ENCODE measurements at regions not wholly inside any gene's neighbourhood (a gene's known extent, or its start where the extent isn't known, plus 50 kb on each side); places are given as distances from the start of the nearest gene placed in this dataset.
"Not testable (repeated sequence)": the region's sequence is repeated elsewhere in the genome, so short reads cannot be mapped to it uniquely, and the experiment has no call there.

- Mint-ChIP-seq H3K36me3 (ENCODE audit: low read depth) (no peaks in the 10 kb centered on the region), H3K27me3 (peaks cover 5% of the 10 kb centered on the region), H3K27ac (no peak overlapping the region), H3K4me3 (no peak overlapping the region), H3K4me1 (ENCODE audit: low read depth) (no peaks in the 10 kb centered on the region), H3K9me3 (no peaks in the 10 kb centered on the region)
- no peak for TF ChIP-seq CTCF (IDR thresholded peaks at IDR 0.05)
- Histone ChIP-seq H3K27ac (ENCODE audit: low read depth in 1 of 2, low read length in 2 of 2) (no peak overlapping the region), H3K27me3 (ENCODE audit: control insufficient read depth in 1 of 2, insufficient read depth in 2 of 2, low read length in 2 of 2) (peaks cover 0 to under 1% of the 10 kb centered on the region in 2 experiments), H3K4me3 (ENCODE audit: low read length) (no peak overlapping the region), H3K4me1 (ENCODE audit: insufficient read depth, low read length) (no peaks in the 10 kb centered on the region), H3K9me3 (ENCODE audit: control insufficient read depth in 1 of 2, insufficient read depth in 1 of 2, low read length in 2 of 2) (no peaks in the 10 kb centered on the region), H3K36me3 (ENCODE audit: insufficient read depth, low read length) (no peaks in the 10 kb centered on the region)
- no peak for ATAC-seq (ENCODE audit: poor library complexity)
- intact Hi-C loops (cut with DNase I, micrococcal nuclease), result no loop called here
- CTCF ChIA-PET, result no interaction called here
- DNase-seq, result no peak
- POLR2A ChIA-PET, result no interaction called here
Measured at GRCh38 chr3:87949879-87950208, 109.0 kb downstream of the CGGBP1 start.

- intact Hi-C loops (cut with DNase I, micrococcal nuclease), result no loop called here
- Mint-ChIP-seq H3K27ac (no peak overlapping the region), H3K27me3 (peaks cover 5% of the 10 kb centered on the region), H3K36me3 (ENCODE audit: low read depth) (no peaks in the 10 kb centered on the region), H3K4me3 (no peak overlapping the region), H3K4me1 (ENCODE audit: low read depth) (no peaks in the 10 kb centered on the region), H3K9me3 (no peaks in the 10 kb centered on the region)
- no peak overlapping the region for H3K4me3 ChIP-seq (ENCODE audit: low read length)
- TF ChIP-seq CTCF (IDR thresholded peaks at IDR 0.05), result no peak
- POLR2A ChIA-PET, result no interaction called here
- CTCF ChIA-PET, result no interaction called here
- no peak for DNase-seq
- H3K4me1 ChIP-seq (ENCODE audit: insufficient read depth, low read length), result no peaks in the 10 kb centered on the region
- no peak for ATAC-seq (ENCODE audit: poor library complexity)
- peaks cover 0 to 2% of the 10 kb centered on the region in 2 experiments for H3K27me3 ChIP-seq (ENCODE audit: control insufficient read depth in 1 of 2, insufficient read depth in 2 of 2, low read length in 2 of 2)
- H3K36me3 ChIP-seq (ENCODE audit: insufficient read depth, low read length), result no peaks in the 10 kb centered on the region
- H3K27ac ChIP-seq (ENCODE audit: low read depth in 1 of 2, low read length in 2 of 2), result no peak overlapping the region
- H3K9me3 ChIP-seq (ENCODE audit: control insufficient read depth in 1 of 2, insufficient read depth in 1 of 2, low read length in 2 of 2), result no peaks in the 10 kb centered on the region
Measured at GRCh38 chr3:87949189-87949878, 109.5 kb downstream of the CGGBP1 start.

- H3K36me3 ChIP-seq (ENCODE audit: insufficient read depth, low read length); H3K9me3 ChIP-seq (ENCODE audit: control insufficient read depth in 1 of 2, insufficient read depth in 1 of 2, low read length in 2 of 2); H3K27ac Mint-ChIP-seq; intact Hi-C loops (cut with DNase I, micrococcal nuclease); H3K27me3 ChIP-seq (ENCODE audit: control insufficient read depth in 1 of 2, insufficient read depth in 2 of 2, low read length in 2 of 2); H3K27me3 Mint-ChIP-seq; CTCF ChIA-PET; ATAC-seq (ENCODE audit: poor library complexity); H3K4me3 ChIP-seq (ENCODE audit: low read length); H3K27ac ChIP-seq (ENCODE audit: low read depth in 1 of 2, low read length in 2 of 2); POLR2A ChIA-PET; H3K4me1 ChIP-seq (ENCODE audit: insufficient read depth, low read length); H3K4me1 Mint-ChIP-seq (ENCODE audit: low read depth); H3K36me3 Mint-ChIP-seq (ENCODE audit: low read depth); DNase-seq; H3K9me3 Mint-ChIP-seq; H3K4me3 Mint-ChIP-seq: not testable (repeated sequence)
Measured at GRCh38 chr3:87946007-87946406, 112.8 kb downstream of the CGGBP1 start.

- ATAC-seq (ENCODE audit: poor library complexity), result not testable (repeated sequence)
Measured at GRCh38 chr3:87942256-87942655, 116.5 kb downstream of the CGGBP1 start.

More at GRCh38 chr3:87942256-87942655, 116.5 kb downstream of the CGGBP1 start:
- H3K4me1 Mint-ChIP-seq (ENCODE audit: low read depth); H3K4me1 ChIP-seq (ENCODE audit: insufficient read depth, low read length); CTCF ChIA-PET; H3K27me3 Mint-ChIP-seq; H3K9me3 ChIP-seq (ENCODE audit: control insufficient read depth in 1 of 2, insufficient read depth in 1 of 2, low read length in 2 of 2); POLR2A ChIA-PET; H3K36me3 Mint-ChIP-seq (ENCODE audit: low read depth); H3K27ac ChIP-seq (ENCODE audit: low read depth in 1 of 2, low read length in 2 of 2); H3K4me3 Mint-ChIP-seq; H3K4me3 ChIP-seq (ENCODE audit: low read length); intact Hi-C loops (cut with DNase I, micrococcal nuclease); H3K36me3 ChIP-seq (ENCODE audit: insufficient read depth, low read length); H3K27ac Mint-ChIP-seq; H3K9me3 Mint-ChIP-seq; DNase-seq; H3K27me3 ChIP-seq (ENCODE audit: control insufficient read depth in 1 of 2, insufficient read depth in 2 of 2, low read length in 2 of 2): not testable (repeated sequence)

All from CD4-positive, alpha-beta T cell (primary cell).